Kidney (tissue), 13 donors: ENCODE measurements at regions not wholly inside any gene's neighbourhood (a gene's known extent, or its start where the extent isn't known, plus 50 kb on each side); places are given as distances from the start of the nearest gene placed in this dataset.

ENCODE experiments used
- DNase-seq, 5 donors: peaks; one replicate each; pipeline ENCODE4 v3.0.0-alpha.2; 2013 to 2020
- FAIRE-seq: peaks from 2 replicates; lab custom pipeline; 2012; peaks lifted over from hg19 to GRCh38; lab: Jason Lieb, UNC
- H3K27ac ChIP-seq, 2 donors: one replicate each; pipeline ENCODE4 v1.7.0; 2013; ENCODE audit warnings: low read depth in 2 of 2, low read length in 2 of 2, inconsistent platforms in 1 of 2
- H3K27me3 ChIP-seq: one replicate; pipeline ENCODE4 v1.7.1; 2013; ENCODE audit warnings: low read length, inconsistent platforms; ENCODE audit not compliant: control insufficient read depth, insufficient read depth
- H3K36me3 ChIP-seq, 3 donors: one replicate each; pipeline versions ENCODE4 v1.7.0 to v1.7.1; 2013; ENCODE audit warnings: low read length in 3 of 3, control low read depth in 1 of 3, inconsistent platforms in 1 of 3; ENCODE audit not compliant: insufficient read depth in 3 of 3, control insufficient read depth in 2 of 3
- H3K4me1 ChIP-seq, 3 donors: one replicate each; pipeline versions ENCODE4 v1.7.0 to v1.7.1; 2013; ENCODE audit warnings: low read length in 3 of 3, inconsistent platforms in 1 of 3, low read depth in 1 of 3; ENCODE audit not compliant: control insufficient read depth in 2 of 3, insufficient read depth in 2 of 3
- H3K4me3 ChIP-seq, 3 donors: one replicate each; pipeline versions ENCODE4 v1.7.0 to v1.8.1; 2013; ENCODE audit warnings: low read length in 3 of 3, control low read depth in 1 of 3, inconsistent platforms in 1 of 3
- H3K9ac ChIP-seq, 3 donors: one replicate each; pipeline versions ENCODE4 v1.7.0 to v1.7.1; 2013; ENCODE audit warnings: low read length in 3 of 3, control low read depth in 1 of 3, inconsistent platforms in 1 of 3
- H3K9me3 ChIP-seq, 3 donors: one replicate each; pipeline versions ENCODE4 v1.7.0 to v1.7.1; 2013; ENCODE audit warnings: low read length in 3 of 3, control low read depth in 1 of 3, inconsistent platforms in 1 of 3; ENCODE audit not compliant: control insufficient read depth in 2 of 3, insufficient read depth in 1 of 3
- CTCF ChIP-seq: IDR thresholded peaks from 3 replicates; pipeline ENCODE4 v1.5.1; 2012; ENCODE audit warnings: mild to moderate bottlenecking, moderate library complexity, borderline replicate concordance; ENCODE audit not compliant: insufficient read depth; ENCODE audit errors: extremely low read depth
- intact Hi-C: fragments of 100-400 bp; cut with DNase I; formaldehyde crosslinking; loops from one replicate; pipeline ENCODE4 v1.11.1; 2022
- donor health status: control.
- donor health status: control.
- donor health status: control.
- donor health status: control.
- donor health status: control.
- donor health status: DM: yes; HTN: yes; CAD: no.
- donor health status: Normal renal cell carcinoma (clear cell type).

DNA sequence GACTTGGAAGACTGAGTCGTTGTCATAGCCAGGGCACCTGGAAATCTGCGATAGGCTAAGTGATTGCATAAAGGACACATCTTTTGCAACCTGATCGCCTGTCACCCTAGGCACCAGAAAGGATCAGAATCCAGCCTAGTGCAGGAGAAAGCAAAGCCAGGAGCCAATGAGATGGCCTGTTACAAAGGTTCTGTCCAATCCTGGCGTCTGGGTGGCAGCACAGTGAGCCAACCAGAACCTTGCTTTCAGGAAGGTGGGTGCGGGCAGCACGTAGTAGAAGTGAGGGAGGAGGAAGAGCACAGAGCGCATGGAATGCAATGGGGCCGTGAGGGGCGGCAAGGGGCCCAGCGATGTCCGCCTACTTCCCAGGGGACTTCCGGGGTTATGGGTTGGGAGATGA lies 120.4 kb upstream of the GGTLC1 start:
- H3K9me3 ChIP-seq = no peaks in the 10 kb centered on the region
- H3K4me3 ChIP-seq = no peak overlapping the region
- no peak for FAIRE-seq
- no peak for DNase-seq
- no peaks in the 10 kb centered on the region for H3K4me1 ChIP-seq
- no peaks in the 10 kb centered on the region for H3K36me3 ChIP-seq
- H3K27me3 ChIP-seq = no peaks in the 10 kb centered on the region
- intact Hi-C loops = no loop called here
- no peak overlapping the region for H3K27ac ChIP-seq
- TF ChIP-seq CTCF = no peak
- no peak overlapping the region for H3K9ac ChIP-seq

- H3K36me3 ChIP-seq = no peaks in the 10 kb centered on the region
- peaks cover 0 to 3% (median 0%) of the 10 kb centered on the region in 3 donors for H3K4me1 ChIP-seq
- no peak overlapping the region for H3K4me3 ChIP-seq
- DNase-seq = no peak
- TF ChIP-seq CTCF = no peak
- H3K27ac ChIP-seq = no peak overlapping the region
- H3K9me3 ChIP-seq = no peaks in the 10 kb centered on the region
- H3K27me3 ChIP-seq = no peaks in the 10 kb centered on the region
- H3K9ac ChIP-seq = no peak overlapping the region
- intact Hi-C loops = no loop called here
- FAIRE-seq = no peak
These were observed 120.0 kb upstream of the GGTLC1 start for GRCh38 chr20:24108581-24108980.

DNA sequence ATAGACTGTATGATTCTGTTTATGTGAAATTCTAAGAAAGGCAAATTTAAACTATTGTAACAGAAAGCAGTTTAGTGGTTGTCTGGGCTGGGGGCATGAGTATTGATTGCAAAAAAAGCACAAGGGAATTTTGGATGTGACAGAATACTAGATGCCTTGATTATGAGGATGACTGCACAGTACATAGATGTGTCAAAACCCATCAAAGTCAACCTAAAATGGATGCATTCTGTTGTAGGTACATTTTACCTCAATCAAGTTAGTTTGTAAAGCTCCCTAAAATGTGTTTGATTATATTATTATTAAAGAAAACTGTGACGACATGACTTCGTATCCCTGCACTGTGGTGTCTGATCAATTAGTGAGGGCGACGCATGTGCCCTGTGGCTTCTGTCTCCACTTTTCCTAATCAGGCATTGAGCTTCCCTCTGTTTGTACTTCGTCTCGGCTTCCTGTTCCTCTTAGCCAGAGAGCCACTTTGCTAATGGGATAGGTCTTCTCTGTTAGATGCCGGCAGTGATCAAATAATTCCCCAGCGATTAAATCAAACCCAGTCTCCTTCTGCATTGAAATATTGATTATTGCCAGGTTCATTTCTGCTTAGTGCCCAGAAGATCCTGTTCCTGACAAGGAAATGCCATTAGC lies 118.3 kb upstream of the GGTLC1 start:
- Histone ChIP-seq H3K4me3 (no peak overlapping the region), H3K27ac (no peak overlapping the region), H3K36me3 (no peaks in the 10 kb centered on the region), H3K9me3 (no peaks in the 10 kb centered on the region), H3K27me3 (no peaks in the 10 kb centered on the region), H3K9ac (no peak overlapping the region), H3K4me1 (peaks cover 0 to 5% (median 0%) of the 10 kb centered on the region in 3 donors)
- no peak for TF ChIP-seq CTCF
- intact Hi-C loops = no loop called here
- DNase-seq = no peak
- no peak for FAIRE-seq
